A673 (cell line): ENCODE measurements at regions not wholly inside any gene's neighbourhood (a gene's known extent, or its start where the extent isn't known, plus 50 kb on each side); places are given as distances from the start of the nearest gene placed in this dataset.

Experiments
- BruUV-seq: library from RNA; stranded (reverse); fragments of 400-500 nt; replicated peaks from 2 replicates; lab custom pipeline; 2021; lab: Mats Ljungman, UMichigan
- CTCF ChIA-PET: fragments of 300-600 bp; sonication (Branson Sonifier 250); formaldehyde crosslinking; loops from one replicate; lab custom pipeline; 2022; ENCODE audit warnings: antibody characterized with exemption; lab: Charles Lee
- POLR2A ChIA-PET: fragments of 300-600 bp; sonication (Branson Sonifier 250); formaldehyde crosslinking; loops from one replicate; lab custom pipeline; 2022; ENCODE audit warnings: antibody characterized with exemption; ENCODE audit not compliant: low non-redundant PET; lab: Charles Lee
- DNase-seq: peaks from one replicate; pipeline ENCODE4 v3.0.0-alpha.2; 2015; ENCODE audit warnings: low spot score
- H3K27ac ChIP-seq: fragments of 200-600 bp; sonication (generic); 2 replicates; pipeline ENCODE4 v1.5.1; 2016; ENCODE audit warnings: mixed run types, low read depth, mild to moderate bottlenecking, mixed read lengths, antibody characterized with exemption, low read length; ENCODE audit not compliant: poor library complexity, severe bottlenecking
- H3K27me3 ChIP-seq: fragments of 200-600 bp; sonication (generic); replicated peaks from 2 replicates; pipeline ENCODE4 v1.6.1; 2017; ENCODE audit warnings: mixed run types, low read depth, mild to moderate bottlenecking, mixed read lengths, antibody characterized with exemption, low read length; ENCODE audit not compliant: insufficient read depth, poor library complexity
- H3K36me3 ChIP-seq: fragments of 200-600 bp; sonication (generic); 2 replicates; pipeline ENCODE4 v1.6.1; 2016; ENCODE audit warnings: mixed run types, mild to moderate bottlenecking, mixed read lengths, antibody characterized with exemption, low read length; ENCODE audit not compliant: insufficient read depth, poor library complexity, severe bottlenecking
- H3K4me1 ChIP-seq: fragments of 200-600 bp; sonication (generic); 2 replicates; pipeline ENCODE4 v1.6.1; 2017; ENCODE audit warnings: mixed run types, mild to moderate bottlenecking, mixed read lengths, antibody characterized with exemption, low read length; ENCODE audit not compliant: insufficient read depth, poor library complexity, severe bottlenecking
- H3K4me3 ChIP-seq: fragments of 200-600 bp; sonication (generic); 2 replicates; pipeline ENCODE4 v1.5.1; 2016; ENCODE audit warnings: low read depth, mixed run types, mild to moderate bottlenecking, mixed read lengths, low read length; ENCODE audit not compliant: poor library complexity, severe bottlenecking
- H3K9me3 ChIP-seq: fragments of 200-600 bp; sonication (generic); 2 replicates; pipeline ENCODE4 v1.6.1; 2016; ENCODE audit warnings: mixed run types, low read depth, mild to moderate bottlenecking, mixed read lengths, antibody characterized with exemption, low read length; ENCODE audit not compliant: poor library complexity, severe bottlenecking
- EZH2 ChIP-seq: fragments of 200-600 bp; sonication (generic); IDR thresholded peaks from 2 replicates; pipeline ENCODE4 v1.6.1; 2017; ENCODE audit warnings: borderline replicate concordance, low read depth, mild to moderate bottlenecking, mixed read lengths, antibody characterized with exemption, low read length; ENCODE audit not compliant: poor library complexity, severe bottlenecking
- intact Hi-C: fragments of 100-400 bp; cut with micrococcal nuclease; formaldehyde crosslinking; loops from one replicate; pipeline ENCODE4 v1.10.0; 2022; ENCODE audit not compliant: unreplicated experiment
- TF ChIP-seq, protein P1 (sequence below): fragments of 300-800, 200-600 bp; sonication (generic); conservative IDR thresholded peaks from 2 replicates; pipeline ENCODE4 v1.5.1; 2017; ENCODE audit warnings: low read depth, mild to moderate bottlenecking, antibody characterized with exemption, low read length, moderate library complexity, mixed read lengths

DNA sequence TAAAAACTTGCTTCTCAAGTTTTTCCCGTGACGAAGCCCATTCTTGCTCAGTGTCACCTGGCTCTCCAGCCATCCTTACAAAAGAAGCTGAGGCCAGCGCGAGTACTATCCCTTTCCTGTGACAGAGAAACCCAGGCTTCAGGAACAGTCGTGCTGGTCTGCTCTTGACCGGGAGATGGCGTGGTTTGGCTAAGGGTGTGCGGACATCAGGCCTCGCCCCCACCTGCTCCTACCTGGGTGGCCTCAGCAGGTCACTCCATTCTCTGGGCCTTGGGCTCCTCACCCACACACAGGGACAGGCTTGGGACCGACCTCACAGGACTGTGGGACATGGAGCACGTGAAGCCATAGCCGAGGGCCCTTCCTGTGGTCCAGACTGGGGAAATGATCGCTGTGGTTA, 75.2 kb upstream of the CIBAR2 start:
- ChIA-PET POLR2A (no interaction called here), CTCF (no interaction called here)
- no peaks in the 10 kb centered on the region for H3K4me1 ChIP-seq
- peaks cover 36% of the 10 kb centered on the region for H3K36me3 ChIP-seq
- TF ChIP-seq, protein P1, sequence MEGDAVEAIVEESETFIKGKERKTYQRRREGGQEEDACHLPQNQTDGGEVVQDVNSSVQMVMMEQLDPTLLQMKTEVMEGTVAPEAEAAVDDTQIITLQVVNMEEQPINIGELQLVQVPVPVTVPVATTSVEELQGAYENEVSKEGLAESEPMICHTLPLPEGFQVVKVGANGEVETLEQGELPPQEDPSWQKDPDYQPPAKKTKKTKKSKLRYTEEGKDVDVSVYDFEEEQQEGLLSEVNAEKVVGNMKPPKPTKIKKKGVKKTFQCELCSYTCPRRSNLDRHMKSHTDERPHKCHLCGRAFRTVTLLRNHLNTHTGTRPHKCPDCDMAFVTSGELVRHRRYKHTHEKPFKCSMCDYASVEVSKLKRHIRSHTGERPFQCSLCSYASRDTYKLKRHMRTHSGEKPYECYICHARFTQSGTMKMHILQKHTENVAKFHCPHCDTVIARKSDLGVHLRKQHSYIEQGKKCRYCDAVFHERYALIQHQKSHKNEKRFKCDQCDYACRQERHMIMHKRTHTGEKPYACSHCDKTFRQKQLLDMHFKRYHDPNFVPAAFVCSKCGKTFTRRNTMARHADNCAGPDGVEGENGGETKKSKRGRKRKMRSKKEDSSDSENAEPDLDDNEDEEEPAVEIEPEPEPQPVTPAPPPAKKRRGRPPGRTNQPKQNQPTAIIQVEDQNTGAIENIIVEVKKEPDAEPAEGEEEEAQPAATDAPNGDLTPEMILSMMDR, result no peak
- TF ChIP-seq EZH2, result no peak
- no peak overlapping the region for H3K4me3 ChIP-seq
- peaks cover 12% of the 10 kb centered on the region for H3K9me3 ChIP-seq
- BruUV-seq, result no TSS peak
- H3K27me3 ChIP-seq, result no peaks in the 10 kb centered on the region
- DNase-seq, result no peak
- intact Hi-C loops, result no loop called here
- no peak overlapping the region for H3K27ac ChIP-seq

DNA sequence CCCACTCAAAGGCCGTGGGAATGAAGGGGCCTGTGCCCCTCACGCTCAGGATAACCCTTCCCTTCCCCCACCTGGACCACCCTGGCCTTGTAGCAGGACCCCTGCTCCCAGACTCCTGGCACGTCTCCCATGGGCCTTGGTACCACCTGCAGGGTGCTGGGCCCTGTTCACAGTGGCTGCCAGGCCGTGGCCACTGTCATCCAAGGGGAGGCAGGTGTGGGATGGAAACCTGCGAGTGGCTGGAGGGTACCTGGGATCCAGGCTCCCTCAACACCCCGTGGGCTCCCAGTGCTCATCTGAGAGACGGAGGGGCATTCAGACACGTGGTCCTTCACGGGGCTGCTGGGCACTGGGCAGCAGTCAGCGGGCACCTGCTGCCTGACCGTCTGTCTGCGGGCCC, 75.6 kb upstream of the CIBAR2 start:
- CTCF ChIA-PET, result no interaction called here

DNA sequence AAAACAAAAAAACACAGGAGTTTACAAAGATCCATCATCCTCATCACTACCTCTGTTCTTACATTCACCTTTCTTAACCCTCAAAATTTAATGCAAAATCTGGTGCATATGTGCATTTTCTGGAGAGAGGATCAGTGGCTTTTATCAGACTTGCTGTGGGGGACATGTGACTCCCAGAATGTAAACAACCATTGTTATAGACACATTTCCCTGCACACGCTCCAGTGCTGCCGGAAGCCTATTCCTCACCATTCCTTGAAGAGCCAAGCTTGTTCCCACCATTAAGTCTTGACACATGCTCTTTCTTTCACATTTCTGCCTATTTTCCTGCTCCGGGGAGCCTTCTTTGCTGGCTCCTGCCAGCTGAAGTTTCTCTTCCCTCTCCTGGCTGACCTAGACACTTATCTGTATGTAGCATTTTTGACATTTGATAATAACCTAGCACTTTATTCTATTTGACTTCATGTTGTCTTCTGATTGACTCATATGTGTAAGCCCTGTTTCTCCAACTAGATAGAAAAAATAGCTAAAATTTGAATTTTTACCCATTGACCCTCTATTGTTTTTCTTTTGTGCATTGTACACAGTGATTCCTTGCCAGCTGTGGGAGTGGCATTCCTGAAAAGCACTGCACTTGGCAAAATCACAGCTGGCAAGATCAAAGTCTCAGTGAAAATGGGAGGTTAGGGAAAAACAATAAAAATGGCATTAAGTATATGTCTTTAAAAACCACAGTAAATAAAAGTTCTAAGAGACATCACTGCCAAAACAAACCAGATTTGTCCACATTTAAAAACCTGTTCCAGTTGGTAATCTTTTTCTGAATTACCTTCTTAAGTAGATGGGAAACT, 76.8 kb upstream of the CIBAR2 start:
- BruUV-seq, result no TSS peak
- H3K4me3 ChIP-seq, result no peak overlapping the region
- CTCF ChIA-PET, result interaction anchor here (0.6 kb wide), 1 partner anchor 482 kb away, joined by 4 read pairs; no protein-coding TSS in a partner anchor
- POLR2A ChIA-PET, result no interaction called here
- no peaks in the 10 kb centered on the region for H3K27me3 ChIP-seq
- intact Hi-C loops, result no loop called here
- no peak overlapping the region for H3K27ac ChIP-seq
- DNase-seq, result no peak
- H3K36me3 ChIP-seq, result peaks cover 27% of the 10 kb centered on the region
- no peak for TF ChIP-seq EZH2
- TF ChIP-seq, protein P1, result no peak
- peaks cover 8% of the 10 kb centered on the region for H3K9me3 ChIP-seq
- H3K4me1 ChIP-seq, result no peaks in the 10 kb centered on the region

More for the DNA sequence above, 75.6 kb upstream of the CIBAR2 start:
- intact Hi-C loops, result no loop called here
- peaks cover 32% of the 10 kb centered on the region for H3K36me3 ChIP-seq
- H3K27ac ChIP-seq, result no peak overlapping the region
- BruUV-seq, result no TSS peak
- no peaks in the 10 kb centered on the region for H3K4me1 ChIP-seq
- H3K9me3 ChIP-seq, result peaks cover 12% of the 10 kb centered on the region
- POLR2A ChIA-PET, result no interaction called here
- H3K4me3 ChIP-seq, result no peak overlapping the region
- TF ChIP-seq, protein P1, result no peak
- TF ChIP-seq EZH2, result no peak
- DNase-seq, result no peak
- no peaks in the 10 kb centered on the region for H3K27me3 ChIP-seq
